ENCODE measurements at regions not wholly inside any gene's neighbourhood (a gene's known extent, or its start where the extent isn't known, plus 50 kb on each side); places are given as distances from the start of the nearest gene placed in this dataset.

GRCh38 chr14:101495827-101496775, 65.2 kb upstream of the DIO3 start:
- DNase-seq (ENCODE audit: low spot score), result peak; percentile 60

DNA sequence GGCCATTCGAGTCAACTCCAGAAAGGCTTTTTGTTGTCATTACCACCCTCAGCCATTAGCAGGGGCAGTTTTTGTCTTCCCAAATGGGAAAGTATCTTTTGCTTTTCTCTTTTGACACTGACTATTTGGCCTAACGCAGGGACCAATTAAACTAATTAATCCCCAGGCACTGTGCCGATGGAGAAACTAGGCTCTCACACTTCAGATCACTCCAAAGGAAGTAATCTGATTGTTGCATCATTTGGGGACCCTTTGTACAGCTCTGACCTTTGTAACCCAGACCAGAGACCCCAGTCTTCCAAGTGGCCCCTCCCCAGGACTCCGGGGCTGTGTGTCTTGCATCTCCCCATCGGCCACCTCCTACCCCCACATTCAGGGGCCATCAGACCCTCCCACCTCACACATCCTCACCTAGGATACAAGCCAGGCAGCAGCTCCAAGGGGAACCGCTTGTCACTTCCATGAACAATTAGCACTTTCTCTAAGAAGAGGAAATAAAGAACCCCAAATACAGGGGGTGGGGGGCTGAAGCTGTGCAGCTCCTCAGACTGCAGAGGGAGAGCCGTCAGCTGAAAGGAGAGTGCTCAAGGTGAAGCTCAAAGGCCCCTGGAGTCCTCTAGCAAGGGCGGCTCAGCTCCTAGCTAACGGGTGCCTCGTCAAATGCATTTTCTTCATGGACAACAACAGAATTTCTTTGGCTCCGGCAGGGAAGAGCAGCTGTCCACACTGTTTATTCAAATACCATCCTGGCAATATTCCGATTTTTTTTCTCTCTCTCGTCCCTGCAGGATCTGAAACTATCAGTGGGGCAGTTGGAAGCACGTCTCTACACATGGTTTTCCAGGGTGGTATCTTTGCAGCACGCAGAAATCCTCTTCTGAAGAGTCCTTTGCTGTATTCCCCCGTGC, 64.3 kb upstream of the DIO3 start:
- no peak for DNase-seq (ENCODE audit: low spot score)

DNA sequence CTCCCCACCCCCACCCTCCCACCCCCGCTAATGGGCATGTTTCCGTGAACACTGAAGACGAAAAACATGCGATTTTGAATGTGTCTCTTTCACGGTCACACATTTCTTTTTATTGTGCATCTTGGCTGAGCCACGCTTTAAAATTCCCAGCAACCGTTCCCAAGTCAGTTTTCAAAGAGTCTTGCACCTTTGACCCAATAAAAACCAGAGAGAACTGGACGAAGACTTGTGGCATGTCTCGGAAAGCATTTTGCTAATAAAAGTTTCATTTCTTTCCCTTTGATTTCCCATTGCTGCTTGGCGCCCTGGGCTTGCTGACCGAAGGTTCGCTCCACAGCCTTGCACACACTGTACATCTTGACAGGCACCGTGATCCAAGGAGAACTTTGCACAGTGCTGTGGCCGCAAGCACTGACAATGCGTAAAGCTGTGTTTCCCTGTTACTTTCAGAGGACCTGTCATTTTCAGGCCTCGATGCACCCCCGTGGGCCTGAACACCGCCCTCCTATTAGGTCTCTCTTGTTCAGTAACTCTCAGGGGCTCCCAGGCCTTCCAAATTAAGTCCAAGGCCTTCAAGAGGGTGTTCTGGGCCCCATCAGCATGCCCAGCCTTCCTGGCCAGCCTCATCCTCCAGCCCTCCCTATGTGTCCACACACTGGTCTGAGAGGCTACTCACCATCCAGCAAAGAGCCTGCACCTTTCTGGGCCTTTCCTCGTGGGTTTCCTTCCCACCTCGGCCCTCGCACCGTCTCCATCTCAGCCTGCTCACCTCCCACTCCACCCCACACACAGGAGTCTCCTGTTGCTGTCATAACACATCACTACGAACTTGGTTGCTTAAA, 63.4 kb upstream of the DIO3 start:
- peak; percentile 71 for DNase-seq (ENCODE audit: low spot score)

GRCh38 chr14:101498526-101498860, 62.8 kb upstream of the DIO3 start:
- peak; percentile 64 for DNase-seq (ENCODE audit: low spot score)

DNA sequence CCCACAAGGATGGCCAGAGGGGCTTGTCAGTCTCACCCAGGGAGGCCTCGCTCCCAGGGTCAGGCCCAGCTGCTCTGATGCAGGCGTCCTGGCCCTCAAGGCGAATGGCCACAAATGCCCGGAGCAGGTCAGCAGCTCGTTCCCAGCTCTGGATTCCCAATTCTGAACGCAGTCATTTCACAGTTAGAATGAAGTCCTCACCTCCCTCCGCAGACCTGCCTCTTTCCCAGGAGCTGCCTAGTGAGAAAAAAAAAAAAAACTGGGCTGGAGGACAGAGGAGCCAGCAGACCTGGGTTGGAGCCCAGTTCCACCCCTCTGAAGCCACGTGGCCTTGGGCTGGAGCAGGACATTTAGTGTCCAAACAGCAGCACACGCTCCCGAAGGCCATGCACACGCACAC, 62.2 kb upstream of the DIO3 start:
- DNase-seq (ENCODE audit: low spot score), result peak; percentile 75

- DNase-seq (ENCODE audit: low spot score), result no peak
These were observed 61.8 kb upstream of the DIO3 start for GRCh38 chr14:101499513-101499912.

DNA sequence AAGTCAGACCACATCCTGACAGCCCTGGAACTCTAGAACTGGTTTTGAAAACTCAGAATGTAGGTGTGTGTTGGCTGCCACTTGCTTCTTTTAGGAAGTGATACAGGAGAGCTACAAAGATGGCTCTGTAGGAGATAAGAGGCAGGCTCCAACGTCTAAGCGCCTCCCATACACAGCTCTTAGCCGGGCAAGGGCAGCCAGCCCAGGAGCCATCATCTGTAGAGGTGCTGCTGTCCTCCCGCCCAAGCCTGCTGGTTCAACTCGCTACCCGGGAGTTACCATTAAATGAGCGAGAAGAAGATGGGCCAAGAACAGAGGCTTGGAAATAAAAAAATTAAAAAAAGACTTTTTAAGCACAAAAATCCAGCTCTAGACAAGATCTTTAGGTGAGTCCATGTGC, 61.2 kb upstream of the DIO3 start:
- no peak for DNase-seq (ENCODE audit: low spot score)

DNA sequence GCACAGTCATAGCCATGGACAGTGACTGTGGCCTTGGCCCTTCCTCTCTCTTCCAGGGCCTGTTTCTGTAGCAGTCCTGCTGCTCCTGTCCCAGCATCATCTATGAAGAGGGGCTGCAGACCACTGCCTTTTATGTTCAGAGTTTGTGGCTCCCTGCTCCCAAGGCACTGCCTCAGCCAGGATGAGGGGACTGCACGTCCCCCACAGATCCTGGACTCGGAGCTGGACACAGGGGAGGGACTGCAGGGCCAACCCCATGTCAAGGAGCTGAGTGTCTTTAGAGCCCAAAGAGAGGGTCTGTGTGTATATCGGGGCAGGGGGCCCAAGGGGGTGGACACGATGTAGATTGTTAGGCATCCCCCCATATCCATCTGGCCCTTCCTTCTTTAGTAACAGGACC, 60.6 kb upstream of the DIO3 start:
- DNase-seq (ENCODE audit: low spot score), result peak; percentile 60

- peak; percentile 73 for DNase-seq (ENCODE audit: low spot score)
These were observed 60.0 kb upstream of the DIO3 start for GRCh38 chr14:101501341-101501740.

GRCh38 chr14:101501858-101502615, 59.3 kb upstream of the DIO3 start:
- peak; percentile 81 for DNase-seq (ENCODE audit: low spot score)

DNA sequence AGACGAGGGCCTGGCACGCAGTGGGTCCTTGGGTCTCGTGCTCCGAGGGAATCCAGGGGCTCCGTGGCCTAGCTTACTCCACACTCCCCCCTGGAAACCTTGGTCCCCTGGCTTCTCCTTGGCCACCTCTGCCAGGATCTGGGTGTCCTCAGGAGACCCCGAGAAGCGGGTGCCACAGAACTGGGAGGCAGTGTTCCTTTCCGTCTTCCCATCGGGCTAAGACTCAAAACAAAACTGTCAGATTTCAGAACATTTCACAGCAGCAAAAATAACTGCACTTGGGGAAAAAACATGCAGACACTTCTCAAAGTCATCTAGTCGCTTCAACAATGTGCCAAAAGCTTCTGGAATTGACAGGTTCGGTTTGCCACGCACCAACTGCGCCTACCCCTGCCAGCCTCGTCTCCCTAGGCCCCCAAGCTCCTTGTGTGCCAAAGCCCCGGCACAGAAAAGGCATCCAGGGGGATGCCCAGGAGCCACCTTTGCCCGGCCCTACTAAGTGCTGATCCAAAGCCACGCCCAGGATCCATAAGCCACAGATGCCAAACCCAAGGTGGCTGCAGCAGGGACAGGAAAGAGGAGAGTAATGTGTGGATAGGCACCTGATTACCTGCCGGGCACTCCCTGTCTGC, 58.4 kb upstream of the DIO3 start:
- no peak for DNase-seq (ENCODE audit: low spot score)

DNA sequence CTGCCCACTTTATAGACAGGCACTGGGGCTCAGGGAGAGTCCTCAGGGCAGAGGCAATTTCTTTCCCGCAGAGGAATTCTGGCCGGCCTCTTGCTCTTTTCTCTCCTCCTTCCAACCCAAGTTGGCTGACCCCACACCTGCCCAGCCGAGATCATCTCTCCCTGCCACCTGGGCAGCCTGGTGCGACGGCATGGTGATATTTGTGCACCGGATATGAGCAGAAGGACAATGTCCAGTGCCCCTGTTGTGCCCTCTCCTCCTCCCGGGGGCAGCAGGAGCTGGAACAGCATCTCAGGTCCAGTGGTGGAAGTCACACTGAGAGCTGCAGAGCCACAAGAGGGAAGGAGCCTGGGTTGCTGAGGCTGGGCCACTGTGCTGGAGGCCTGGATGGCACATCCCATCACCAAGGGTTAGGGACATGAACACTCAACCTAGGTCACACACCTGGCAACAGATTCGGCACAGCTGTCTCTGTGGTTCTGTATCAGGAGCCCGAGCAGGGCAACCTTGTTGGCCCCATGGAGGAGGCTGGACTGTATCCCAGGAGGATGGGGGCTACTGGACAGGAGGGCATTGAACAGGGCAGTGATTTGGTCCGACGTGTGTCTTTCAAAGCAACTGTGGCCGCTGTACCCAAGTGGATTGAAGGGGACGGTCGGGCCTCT, 57.7 kb upstream of the DIO3 start:
- DNase-seq (ENCODE audit: low spot score), result peak; percentile 84

- peak; percentile 85 for DNase-seq (ENCODE audit: low spot score)
These were observed 57.0 kb upstream of the DIO3 start for GRCh38 chr14:101504096-101504948.

DNA sequence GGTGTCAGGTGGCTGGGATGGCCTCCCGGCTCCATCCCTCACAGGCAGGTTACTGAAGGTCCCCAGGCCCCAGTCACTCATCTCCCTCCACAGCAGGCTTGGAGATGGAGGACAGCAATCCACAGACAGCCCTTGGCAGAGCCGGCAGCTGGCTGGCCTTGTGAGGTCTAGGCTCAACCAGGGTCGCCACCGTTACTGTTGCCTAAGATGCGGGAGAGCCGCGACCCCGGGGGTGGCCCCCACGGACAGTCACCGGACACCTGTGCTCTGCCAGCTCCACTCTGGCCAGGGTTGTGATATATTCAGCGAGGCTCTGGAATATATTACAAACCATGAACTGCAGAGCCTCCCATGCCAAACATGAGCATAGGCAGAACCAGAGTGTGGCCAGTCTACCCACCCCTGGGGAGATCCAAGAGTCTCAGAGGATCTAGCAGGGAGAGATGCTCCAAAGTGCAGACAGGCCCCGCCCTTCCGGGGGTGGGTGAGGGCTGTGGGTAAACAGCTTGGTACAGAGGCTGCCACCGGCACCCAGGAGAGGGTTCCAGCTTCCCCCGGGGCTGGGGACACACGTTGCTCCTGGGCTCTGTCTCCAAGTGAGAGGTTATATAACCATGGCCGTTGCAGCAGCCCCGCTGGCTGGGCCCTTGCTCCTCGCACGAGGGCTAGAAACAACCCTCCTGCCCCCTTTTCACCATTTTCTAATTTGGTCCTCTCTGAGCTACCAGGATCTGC, 55.9 kb upstream of the DIO3 start:
- peak; percentile 79 for DNase-seq (ENCODE audit: low spot score)

GRCh38 chr14:101506211-101506925, 54.9 kb upstream of the DIO3 start:
- peak; percentile 84 for DNase-seq (ENCODE audit: low spot score)

DNA sequence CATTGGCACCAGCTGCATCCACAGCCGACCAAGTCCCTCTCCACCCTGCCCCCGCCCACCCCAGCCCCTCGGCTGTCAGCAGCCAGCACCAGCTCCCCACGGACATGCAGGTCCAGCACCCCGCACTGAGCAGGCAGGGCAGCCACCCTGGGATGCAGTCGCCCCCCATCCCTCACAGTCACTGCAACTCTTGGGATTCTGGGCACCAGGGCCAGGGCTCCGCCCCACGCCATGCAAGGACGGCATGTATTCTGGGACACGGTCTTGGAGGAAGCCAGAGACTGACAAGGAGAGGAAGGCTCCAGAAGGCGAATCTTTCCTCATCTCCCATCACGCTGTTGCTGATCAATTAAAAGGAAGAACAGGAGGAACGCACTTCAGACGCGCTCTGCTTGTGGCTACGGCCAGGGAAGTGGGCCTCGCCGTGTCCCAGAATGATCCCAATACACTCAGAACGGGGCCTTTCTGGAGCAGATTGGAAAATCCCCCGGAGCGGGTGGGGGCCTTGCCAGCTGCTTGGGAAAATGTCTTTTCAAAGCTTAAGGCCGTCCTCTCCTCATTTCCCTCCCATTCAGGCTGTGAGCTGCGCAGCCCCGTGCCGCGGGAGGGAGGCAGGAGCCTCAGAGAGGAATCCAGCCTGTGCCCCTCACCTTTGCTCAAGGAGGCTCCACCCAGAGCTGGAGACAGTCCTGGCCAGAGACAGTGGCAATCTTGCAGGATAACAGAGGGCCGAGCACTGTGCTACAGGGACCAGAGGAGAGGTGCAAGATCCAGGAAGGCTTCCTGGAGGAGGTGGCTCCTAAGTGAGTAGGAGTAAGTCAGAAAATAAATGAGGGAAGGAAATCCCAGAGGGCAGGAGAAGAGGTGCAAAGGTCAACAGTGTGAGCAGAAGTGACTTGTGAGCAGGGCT, 54.1 kb upstream of the DIO3 start:
- peak; percentile 81 for DNase-seq (ENCODE audit: low spot score)
